ENCODE measurements at regions not wholly inside any gene's neighbourhood (a gene's known extent, or its start where the extent isn't known, plus 50 kb on each side); places are given as distances from the start of the nearest gene placed in this dataset.

DNA sequence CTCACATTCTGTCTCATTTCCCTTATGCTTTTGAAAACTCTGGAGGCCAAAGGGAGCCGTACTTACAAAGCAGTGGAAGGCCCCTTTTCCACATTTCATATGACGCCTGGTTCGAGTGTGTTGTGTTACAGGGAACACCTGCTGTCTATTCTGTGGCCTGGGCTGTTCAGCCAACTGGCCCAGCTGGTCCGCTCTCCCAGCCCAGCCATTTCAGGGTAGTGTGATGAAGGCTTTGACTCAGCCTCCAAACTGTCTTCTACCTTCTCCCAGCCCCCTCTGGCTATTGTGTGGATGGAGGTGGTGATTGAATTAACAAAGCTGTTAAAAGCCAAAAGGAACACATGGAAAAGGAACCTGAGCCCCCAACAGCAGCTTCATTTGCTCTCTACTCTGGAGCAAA lies 233.8 kb downstream of the ICOS start:
- H2BK12ac ChIP-seq (ENCODE audit: insufficient read length, low read depth, low read length) = no peak overlapping the region
- no peak overlapping the region for H4K91ac ChIP-seq (ENCODE audit: insufficient read length, low read depth, low read length)
- no peak overlapping the region for H2BK5ac ChIP-seq (ENCODE audit: insufficient read length, low read length)
- no peaks in the 10 kb centered on the region for H3K79me1 ChIP-seq (ENCODE audit: insufficient read depth, low read depth, low read length, poor library complexity, severe bottlenecking)
- H4K5ac ChIP-seq (ENCODE audit: insufficient read length, low read depth, low read length) = no peak overlapping the region
- H3K9me3 ChIP-seq (ENCODE audit: control insufficient read depth, low read depth, low read length) = no peaks in the 10 kb centered on the region
- no peak overlapping the region for H3K18ac ChIP-seq (ENCODE audit: insufficient read length, low read depth, low read length)
- Mint-ChIP-seq H3K27me3 (ENCODE audit: low read depth) (no peaks in the 10 kb centered on the region), H3K9me3 (no peaks in the 10 kb centered on the region), H3K36me3 (ENCODE audit: insufficient read depth in 1 of 3, low read depth in 3 of 3) (no peaks in the 10 kb centered on the region), H3K4me1 (peaks cover 0 to 3% of the 10 kb centered on the region in 2 experiments; a peak in 1 of 4 replicates), H3K27ac (no peak overlapping the region), H3K4me3 (no peak overlapping the region)
- no peaks in the 10 kb centered on the region for H3K27me3 ChIP-seq (ENCODE audit: insufficient read depth, low read length)
- no peak overlapping the region for H3K27ac ChIP-seq (ENCODE audit: insufficient read length, low read depth, low read length)
- no peak overlapping the region for H3K9ac ChIP-seq (ENCODE audit: extremely low read depth, insufficient read length, low read length)
- no peak overlapping the region for H2BK120ac ChIP-seq (ENCODE audit: low read depth, low read length, poor library complexity, severe bottlenecking)
- peaks cover 2% of the 10 kb centered on the region for H3K4me1 ChIP-seq (ENCODE audit: insufficient read depth, low read length)
- no peak overlapping the region for H3K56ac ChIP-seq (ENCODE audit: insufficient read length, low read depth, low read length)
- H2AK5ac ChIP-seq (ENCODE audit: insufficient read length, low read length) = no peak overlapping the region
- no peak overlapping the region for H3K23ac ChIP-seq (ENCODE audit: insufficient read length, low read depth, low read length)
- H3T11ph ChIP-seq (ENCODE audit: low read length) = no peak overlapping the region
- H2BK15ac ChIP-seq (ENCODE audit: low read depth, low read length) = no peak overlapping the region
- DNase-seq = no peak
- H3K4me2 ChIP-seq (ENCODE audit: insufficient read depth, insufficient read length, low read length) = no peak overlapping the region
- H3K4ac ChIP-seq (ENCODE audit: low read depth, low read length) = no peak overlapping the region
- no peak for TF ChIP-seq CTCF (conservative IDR thresholded peaks at IDR 0.05)
- H2BK20ac ChIP-seq (ENCODE audit: low read depth, low read length, poor library complexity, severe bottlenecking) = no peak overlapping the region
- no CpG with 5 or more reads among the region's 4 CpGs for WGBS (ENCODE audit: extremely low coverage, insufficient read length, low lambda C conversion rate)
- H4K20me1 ChIP-seq (ENCODE audit: control insufficient read depth, insufficient read depth, insufficient read length) = no peaks in the 10 kb centered on the region
- H3K14ac ChIP-seq (ENCODE audit: insufficient read depth, low read length) = no peak overlapping the region
- no peaks in the 10 kb centered on the region for H3K79me2 ChIP-seq (ENCODE audit: insufficient read depth, low read length)
- H4K8ac ChIP-seq (replicated peaks; ENCODE audit: insufficient read length, low read depth, low read length) = no peak overlapping the region
- no peaks in the 10 kb centered on the region for H3K23me2 ChIP-seq (ENCODE audit: insufficient read length, low read depth, low read length, poor library complexity, severe bottlenecking)
- no peak overlapping the region for H2AFZ ChIP-seq (ENCODE audit: low read length)

Measured in H9 (cell line).